ENCODE measurements at regions not wholly inside any gene's neighbourhood (a gene's known extent, or its start where the extent isn't known, plus 50 kb on each side); places are given as distances from the start of the nearest gene placed in this dataset.

- no peak for TF ChIP-seq JUND (IDR thresholded peaks at IDR 0.05; ENCODE audit: low read depth)
- no peak for DNase-seq (ENCODE audit: low read depth in 1 of 2, low spot score in 1 of 2)
- in situ Hi-C loops (cut with HindIII; ENCODE audit: low pct_unique_long_range_greater_than_20kb, low sequenced_read_pairs), result no loop called here
Measured at GRCh38 chr15:29921130-29921601, 98.9 kb upstream of the TJP1 start.

- DNase-seq (ENCODE audit: low read depth in 1 of 2, low spot score in 1 of 2), result no peak
- in situ Hi-C loops (cut with HindIII; ENCODE audit: low pct_unique_long_range_greater_than_20kb, low sequenced_read_pairs), result no loop called here
- TF ChIP-seq JUND (IDR thresholded peaks at IDR 0.05; ENCODE audit: low read depth), result no peak
Measured at GRCh38 chr15:29920515-29920914, 98.2 kb upstream of the TJP1 start.

GRCh38 chr15:29919380-29919881 is 97.2 kb upstream of the TJP1 start:
- no peak for DNase-seq (ENCODE audit: low read depth in 1 of 2, low spot score in 1 of 2)
- in situ Hi-C loops (cut with HindIII; ENCODE audit: low pct_unique_long_range_greater_than_20kb, low sequenced_read_pairs), result no loop called here
- TF ChIP-seq JUND (IDR thresholded peaks at IDR 0.05; ENCODE audit: low read depth), result no peak

- in situ Hi-C loops (cut with HindIII; ENCODE audit: low pct_unique_long_range_greater_than_20kb, low sequenced_read_pairs), result no loop called here
- no peak for DNase-seq (ENCODE audit: low read depth in 1 of 2, low spot score in 1 of 2)
- TF ChIP-seq JUND (IDR thresholded peaks at IDR 0.05; ENCODE audit: low read depth), result no peak
Measured at GRCh38 chr15:29917600-29918597, 95.6 kb upstream of the TJP1 start.

- TF ChIP-seq JUND (IDR thresholded peaks at IDR 0.05; ENCODE audit: low read depth), result no peak
- in situ Hi-C loops (cut with HindIII; ENCODE audit: low pct_unique_long_range_greater_than_20kb, low sequenced_read_pairs), result no loop called here
- no peak for DNase-seq (ENCODE audit: low read depth in 1 of 2, low spot score in 1 of 2)
Measured at GRCh38 chr15:29914511-29914926, 92.3 kb upstream of the TJP1 start.

- in situ Hi-C loops (cut with HindIII; ENCODE audit: low pct_unique_long_range_greater_than_20kb, low sequenced_read_pairs), result no loop called here
- TF ChIP-seq JUND (IDR thresholded peaks at IDR 0.05; ENCODE audit: low read depth), result no peak
- no peak for DNase-seq (ENCODE audit: low read depth in 1 of 2, low spot score in 1 of 2)
Measured at GRCh38 chr15:29913528-29914135, 91.4 kb upstream of the TJP1 start.

GRCh38 chr15:29911705-29912104 is 89.4 kb upstream of the TJP1 start:
- DNase-seq (ENCODE audit: low read depth in 1 of 2, low spot score in 1 of 2), result no peak
- in situ Hi-C loops (cut with HindIII; ENCODE audit: low pct_unique_long_range_greater_than_20kb, low sequenced_read_pairs), result no loop called here
- no peak for TF ChIP-seq JUND (IDR thresholded peaks at IDR 0.05; ENCODE audit: low read depth)

- in situ Hi-C loops (cut with HindIII; ENCODE audit: low pct_unique_long_range_greater_than_20kb, low sequenced_read_pairs), result no loop called here
- no peak for TF ChIP-seq JUND (IDR thresholded peaks at IDR 0.05; ENCODE audit: low read depth)
- DNase-seq (ENCODE audit: low read depth in 1 of 2, low spot score in 1 of 2), result no peak
Measured at GRCh38 chr15:29910068-29910467, 87.8 kb upstream of the TJP1 start.

GRCh38 chr15:29904757-29905417 is 82.6 kb upstream of the TJP1 start:
- TF ChIP-seq JUND (IDR thresholded peaks at IDR 0.05; ENCODE audit: low read depth), result no peak
- in situ Hi-C loops (cut with HindIII; ENCODE audit: low pct_unique_long_range_greater_than_20kb, low sequenced_read_pairs), result no loop called here
- DNase-seq (ENCODE audit: low read depth in 1 of 2, low spot score in 1 of 2), result no peak

GRCh38 chr15:29903785-29904464 is 81.7 kb upstream of the TJP1 start:
- no peak for TF ChIP-seq JUND (IDR thresholded peaks at IDR 0.05; ENCODE audit: low read depth)
- DNase-seq (ENCODE audit: low read depth in 1 of 2, low spot score in 1 of 2), result no peak
- in situ Hi-C loops (cut with HindIII; ENCODE audit: low pct_unique_long_range_greater_than_20kb, low sequenced_read_pairs), result no loop called here

- DNase-seq (ENCODE audit: low read depth in 1 of 2, low spot score in 1 of 2), result no peak
- in situ Hi-C loops (cut with HindIII; ENCODE audit: low pct_unique_long_range_greater_than_20kb, low sequenced_read_pairs), result no loop called here
- TF ChIP-seq JUND (IDR thresholded peaks at IDR 0.05; ENCODE audit: low read depth), result no peak
Measured at GRCh38 chr15:29903028-29903427, 80.8 kb upstream of the TJP1 start.
